Tibial nerve (tissue), 4 donors: ENCODE measurements at regions not wholly inside any gene's neighbourhood (a gene's known extent, or its start where the extent isn't known, plus 50 kb on each side); places are given as distances from the start of the nearest gene placed in this dataset.

Source experiments
- DNase-seq, 2 donors: peaks; one replicate each; pipeline ENCODE4 v3.0.0-alpha.2; 2019; ENCODE audit warnings: low spot score in 2 of 2
- H3K27ac ChIP-seq, 4 donors: fragments of 200-600 bp; sonication (generic) in 3 of 4; one replicate each; pipeline ENCODE4 v1.5.1; 2017 to 2019; ENCODE audit warnings: mild to moderate bottlenecking in 1 of 4
- H3K27me3 ChIP-seq, 2 donors: fragments of 200-600 bp; sonication (generic) in 1 of 2; one replicate each; pipeline versions ENCODE4 v1.5.1 to v1.6.0; 2017 to 2019
- H3K36me3 ChIP-seq, 3 donors: fragments of 200-600 bp; sonication (generic); one replicate each; pipeline ENCODE4 v1.5.1; 2018 to 2019
- H3K4me1 ChIP-seq, 4 donors: fragments of 200-600 bp; sonication (generic) in 3 of 4; one replicate each; pipeline ENCODE4 v1.5.1; 2017 to 2019
- H3K4me3 ChIP-seq, 4 donors: fragments of 200-600 bp; sonication (generic) in 3 of 4; one replicate each; pipeline ENCODE4 v1.5.1; 2017 to 2019; ENCODE audit warnings: mild to moderate bottlenecking in 1 of 4, moderate library complexity in 1 of 4
- H3K9me3 ChIP-seq, 4 donors: fragments of 200-600 bp; sonication (generic) in 3 of 4; one replicate each; pipeline ENCODE4 v1.5.1; 2017 to 2019
- EP300 ChIP-seq, 2 donors: sonication (generic); formaldehyde crosslinking; IDR thresholded peaks; one replicate each; pipeline ENCODE4 v1.6.1; 2017; ENCODE audit warnings: antibody characterized with exemption in 2 of 2, mild to moderate bottlenecking in 1 of 2
- POLR2A ChIP-seq, 2 donors: fragments of 450-650 bp; IDR thresholded peaks; one replicate each; pipeline ENCODE4 v1.6.1; 2017; ENCODE audit warnings: antibody characterized with exemption in 2 of 2, mild to moderate bottlenecking in 2 of 2, moderate library complexity in 2 of 2
- WGBS, 2 donors: methylation state at CpG; one replicate each; pipeline ENCODE4 v1.1.5; 2018; 5-methylcytosine and 5-hydroxymethylcytosine counted together
- TF ChIP-seq, protein P1 (sequence below), 5 experiments: fragments of 200-600 bp in 3 of 5; fragments of 450-650 bp in 2 of 5; sonication (generic) in 3 of 5; IDR thresholded peaks; one replicate each; pipeline ENCODE4 v1.5.1; 2016 to 2019; ENCODE audit warnings: antibody characterized with exemption in 5 of 5, mild to moderate bottlenecking in 3 of 5, moderate library complexity in 2 of 5

DNA sequence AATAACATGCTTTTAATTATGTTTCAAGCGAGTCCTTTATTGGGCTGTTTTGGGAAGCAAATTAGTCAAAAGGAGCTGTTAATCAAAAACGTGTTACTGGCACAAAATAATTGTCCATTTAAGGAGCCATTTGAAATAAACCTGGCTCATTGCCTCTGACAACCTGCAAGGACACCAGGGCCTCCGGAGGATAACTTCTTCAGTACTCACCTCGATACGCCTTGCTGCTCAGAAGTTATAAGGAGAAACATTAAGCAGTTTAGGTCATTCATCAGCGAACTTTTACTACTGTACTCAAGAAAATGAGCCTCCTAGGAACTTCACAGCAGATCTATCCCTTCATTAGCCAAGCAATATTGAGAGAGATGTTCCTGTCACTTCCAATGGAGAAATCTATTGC, 1579.2 kb upstream of the ACVR2A start:
- DNase-seq = no peak
- Histone ChIP-seq H3K36me3 (no peaks in the 10 kb centered on the region), H3K27ac (no peak overlapping the region), H3K4me3 (no peak overlapping the region), H3K4me1 (no peaks in the 10 kb centered on the region), H3K27me3 (no peaks in the 10 kb centered on the region), H3K9me3 (no peaks in the 10 kb centered on the region)
- WGBS, 2 donors = 79 to 85% methylated on average over 6 of the region's 6 CpGs
- TF ChIP-seq, protein P1, sequence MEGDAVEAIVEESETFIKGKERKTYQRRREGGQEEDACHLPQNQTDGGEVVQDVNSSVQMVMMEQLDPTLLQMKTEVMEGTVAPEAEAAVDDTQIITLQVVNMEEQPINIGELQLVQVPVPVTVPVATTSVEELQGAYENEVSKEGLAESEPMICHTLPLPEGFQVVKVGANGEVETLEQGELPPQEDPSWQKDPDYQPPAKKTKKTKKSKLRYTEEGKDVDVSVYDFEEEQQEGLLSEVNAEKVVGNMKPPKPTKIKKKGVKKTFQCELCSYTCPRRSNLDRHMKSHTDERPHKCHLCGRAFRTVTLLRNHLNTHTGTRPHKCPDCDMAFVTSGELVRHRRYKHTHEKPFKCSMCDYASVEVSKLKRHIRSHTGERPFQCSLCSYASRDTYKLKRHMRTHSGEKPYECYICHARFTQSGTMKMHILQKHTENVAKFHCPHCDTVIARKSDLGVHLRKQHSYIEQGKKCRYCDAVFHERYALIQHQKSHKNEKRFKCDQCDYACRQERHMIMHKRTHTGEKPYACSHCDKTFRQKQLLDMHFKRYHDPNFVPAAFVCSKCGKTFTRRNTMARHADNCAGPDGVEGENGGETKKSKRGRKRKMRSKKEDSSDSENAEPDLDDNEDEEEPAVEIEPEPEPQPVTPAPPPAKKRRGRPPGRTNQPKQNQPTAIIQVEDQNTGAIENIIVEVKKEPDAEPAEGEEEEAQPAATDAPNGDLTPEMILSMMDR (IDR thresholded peaks at IDR 0.05) = no peak
- no peak for TF ChIP-seq EP300 (IDR thresholded peaks at IDR 0.05)
- no peak for TF ChIP-seq POLR2A (IDR thresholded peaks at IDR 0.05)

DNA sequence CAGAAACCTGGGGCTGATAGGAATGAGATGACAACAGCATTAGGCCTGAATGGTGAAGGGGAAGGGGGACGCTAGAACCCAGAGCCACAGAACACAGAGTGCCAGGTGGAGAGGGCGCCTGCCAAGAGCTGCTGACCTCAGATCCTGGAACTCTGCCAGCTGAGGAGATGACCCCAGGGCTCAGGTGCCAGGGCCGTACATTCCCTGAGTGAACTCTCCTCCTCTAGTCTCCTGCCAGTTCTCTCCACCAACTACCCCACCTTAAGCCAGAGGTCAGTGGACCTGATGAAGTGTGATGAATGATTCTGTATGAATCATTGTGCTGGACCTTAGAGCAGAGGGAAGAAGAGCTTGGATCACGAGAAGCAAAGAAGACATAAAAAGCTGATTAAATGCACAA, 1582.2 kb upstream of the ACVR2A start:
- no peak for DNase-seq
- Histone ChIP-seq H3K27ac (no peak overlapping the region), H3K9me3 (no peaks in the 10 kb centered on the region), H3K27me3 (no peaks in the 10 kb centered on the region), H3K36me3 (no peaks in the 10 kb centered on the region), H3K4me3 (no peak overlapping the region), H3K4me1 (no peaks in the 10 kb centered on the region)
- WGBS, 2 donors = 70 to 72% methylated on average over 4 of the region's 4 CpGs
- TF ChIP-seq, protein P1 (IDR thresholded peaks at IDR 0.05) = no peak
- no peak for TF ChIP-seq EP300 (IDR thresholded peaks at IDR 0.05)
- TF ChIP-seq POLR2A (IDR thresholded peaks at IDR 0.05) = no peak

DNA sequence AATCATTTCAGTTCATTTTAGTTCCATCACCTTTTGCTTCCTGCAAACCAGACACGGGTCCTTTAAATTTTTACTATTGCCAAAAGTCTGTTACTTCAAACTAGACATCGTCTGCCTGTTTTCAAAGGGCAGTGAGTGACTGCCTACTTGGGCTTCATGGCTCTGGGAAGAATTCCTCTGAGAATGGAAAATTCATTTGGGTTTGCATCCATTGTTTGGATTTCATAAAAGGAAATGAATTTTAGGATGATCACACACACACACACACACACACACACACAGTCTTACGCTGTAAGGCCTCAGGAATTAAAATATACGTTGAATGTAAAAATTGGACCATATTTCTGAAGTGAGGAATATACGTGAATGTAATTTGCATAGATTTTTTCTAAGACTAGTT, 1584.3 kb upstream of the ACVR2A start:
- no peak for DNase-seq
- no peaks in the 10 kb centered on the region for H3K9me3 ChIP-seq
- WGBS, 2 donors = 55 to 63% methylated on average over 5 of the region's 5 CpGs
- TF ChIP-seq, protein P1 (IDR thresholded peaks at IDR 0.05) = no peak
- no peak for TF ChIP-seq POLR2A (IDR thresholded peaks at IDR 0.05)
- no peak overlapping the region for H3K4me3 ChIP-seq
- no peaks in the 10 kb centered on the region for H3K36me3 ChIP-seq
- H3K4me1 ChIP-seq = no peaks in the 10 kb centered on the region
- H3K27me3 ChIP-seq = no peaks in the 10 kb centered on the region
- no peak overlapping the region for H3K27ac ChIP-seq

- Histone ChIP-seq H3K4me1 (no peaks in the 10 kb centered on the region), H3K9me3 (no peaks in the 10 kb centered on the region), H3K27me3 (no peaks in the 10 kb centered on the region), H3K36me3 (no peaks in the 10 kb centered on the region), H3K27ac (no peak overlapping the region), H3K4me3 (no peak overlapping the region)
- TF ChIP-seq, protein P1 (IDR thresholded peaks at IDR 0.05) = no peak
- no peak for TF ChIP-seq POLR2A (IDR thresholded peaks at IDR 0.05)
- DNase-seq = no peak
- WGBS, 2 donors = 87 to 91% methylated on average over 2 of the region's 2 CpGs
Measured at GRCh38 chr2:146259816-146260215, 1585.0 kb upstream of the ACVR2A start.

GRCh38 chr2:146258071-146258470, 1586.8 kb upstream of the ACVR2A start:
- H3K36me3 ChIP-seq = no peaks in the 10 kb centered on the region
- H3K27ac ChIP-seq = no peak overlapping the region
- DNase-seq = no peak
- H3K4me1 ChIP-seq = no peaks in the 10 kb centered on the region
- H3K27me3 ChIP-seq = no peaks in the 10 kb centered on the region
- WGBS, 2 donors = 68 to 73% methylated on average over 6 of the region's 6 CpGs
- TF ChIP-seq, protein P1 (IDR thresholded peaks at IDR 0.05) = no peak
- TF ChIP-seq POLR2A (IDR thresholded peaks at IDR 0.05) = no peak
- no peak for TF ChIP-seq EP300 (IDR thresholded peaks at IDR 0.05)
- H3K4me3 ChIP-seq = no peak overlapping the region
- H3K9me3 ChIP-seq = no peaks in the 10 kb centered on the region
